ENCODE measurements at regions not wholly inside any gene's neighbourhood (a gene's known extent, or its start where the extent isn't known, plus 50 kb on each side); places are given as distances from the start of the nearest gene placed in this dataset.

GRCh38 chr6:14051355-14051754 lies 66.2 kb upstream of the CD83 start:
- Histone ChIP-seq H3K4me1 (ENCODE audit: control insufficient read depth, insufficient read depth, low read length) (no peaks in the 10 kb centered on the region; the same call in 1 of the 2 replicates), H3K27ac (ENCODE audit: low read depth, low read length) (no peak overlapping the region), H3K4me3 (ENCODE audit: low read depth, low read length) (no peak overlapping the region), H3K36me3 (ENCODE audit: control insufficient read depth, insufficient read depth, low read length) (no peaks in the 10 kb centered on the region), H3K9ac (ENCODE audit: low read depth, low read length) (no peak overlapping the region), H3K27me3 (ENCODE audit: control insufficient read depth, insufficient read depth, low read length) (no peaks in the 10 kb centered on the region), H3K9me3 (ENCODE audit: control insufficient read depth, insufficient read depth, low read length) (no peaks in the 10 kb centered on the region)

GRCh38 chr6:14053811-14054210 lies 63.8 kb upstream of the CD83 start:
- no peak overlapping the region for H3K9ac ChIP-seq (ENCODE audit: low read depth, low read length)
- no peak overlapping the region for H3K27ac ChIP-seq (ENCODE audit: low read depth, low read length)
- H3K27me3 ChIP-seq (ENCODE audit: control insufficient read depth, insufficient read depth, low read length), result no peaks in the 10 kb centered on the region
- no peak overlapping the region for H3K4me3 ChIP-seq (ENCODE audit: low read depth, low read length)
- H3K4me1 ChIP-seq (ENCODE audit: control insufficient read depth, insufficient read depth, low read length), result no peaks in the 10 kb centered on the region
- no peaks in the 10 kb centered on the region for H3K9me3 ChIP-seq (ENCODE audit: control insufficient read depth, insufficient read depth, low read length)
- no peaks in the 10 kb centered on the region for H3K36me3 ChIP-seq (ENCODE audit: control insufficient read depth, insufficient read depth, low read length)

- Histone ChIP-seq H3K4me1 (ENCODE audit: control insufficient read depth, insufficient read depth, low read length) (no peaks in the 10 kb centered on the region), H3K27me3 (ENCODE audit: control insufficient read depth, insufficient read depth, low read length) (no peaks in the 10 kb centered on the region), H3K9me3 (ENCODE audit: control insufficient read depth, insufficient read depth, low read length) (no peaks in the 10 kb centered on the region), H3K9ac (ENCODE audit: low read depth, low read length) (no peak overlapping the region), H3K27ac (ENCODE audit: low read depth, low read length) (no peak overlapping the region), H3K36me3 (ENCODE audit: control insufficient read depth, insufficient read depth, low read length) (no peaks in the 10 kb centered on the region), H3K4me3 (ENCODE audit: low read depth, low read length) (no peak overlapping the region)
These were observed 62.0 kb upstream of the CD83 start for GRCh38 chr6:14055541-14055940.

GRCh38 chr6:14058029-14058695 lies 59.4 kb upstream of the CD83 start:
- H3K27ac ChIP-seq (ENCODE audit: low read depth, low read length), result no peak overlapping the region
- H3K4me3 ChIP-seq (ENCODE audit: low read depth, low read length), result no peak overlapping the region
- no peaks in the 10 kb centered on the region for H3K4me1 ChIP-seq (ENCODE audit: control insufficient read depth, insufficient read depth, low read length)
- no peaks in the 10 kb centered on the region for H3K9me3 ChIP-seq (ENCODE audit: control insufficient read depth, insufficient read depth, low read length)
- no peaks in the 10 kb centered on the region for H3K36me3 ChIP-seq (ENCODE audit: control insufficient read depth, insufficient read depth, low read length)
- no peak overlapping the region for H3K9ac ChIP-seq (ENCODE audit: low read depth, low read length)
- no peaks in the 10 kb centered on the region for H3K27me3 ChIP-seq (ENCODE audit: control insufficient read depth, insufficient read depth, low read length)

GRCh38 chr6:14058735-14059134 lies 58.8 kb upstream of the CD83 start:
- Histone ChIP-seq H3K9ac (ENCODE audit: low read depth, low read length) (no peak overlapping the region), H3K27ac (ENCODE audit: low read depth, low read length) (no peak overlapping the region), H3K9me3 (ENCODE audit: control insufficient read depth, insufficient read depth, low read length) (no peaks in the 10 kb centered on the region), H3K27me3 (ENCODE audit: control insufficient read depth, insufficient read depth, low read length) (no peaks in the 10 kb centered on the region), H3K36me3 (ENCODE audit: control insufficient read depth, insufficient read depth, low read length) (no peaks in the 10 kb centered on the region), H3K4me3 (ENCODE audit: low read depth, low read length) (no peak overlapping the region), H3K4me1 (ENCODE audit: control insufficient read depth, insufficient read depth, low read length) (no peaks in the 10 kb centered on the region)

GRCh38 chr6:14059791-14060436 lies 57.7 kb upstream of the CD83 start:
- Histone ChIP-seq H3K27me3 (ENCODE audit: control insufficient read depth, insufficient read depth, low read length) (no peaks in the 10 kb centered on the region), H3K4me3 (ENCODE audit: low read depth, low read length) (no peak overlapping the region), H3K36me3 (ENCODE audit: control insufficient read depth, insufficient read depth, low read length) (no peaks in the 10 kb centered on the region), H3K4me1 (ENCODE audit: control insufficient read depth, insufficient read depth, low read length) (no peaks in the 10 kb centered on the region), H3K9ac (ENCODE audit: low read depth, low read length) (no peak overlapping the region), H3K9me3 (ENCODE audit: control insufficient read depth, insufficient read depth, low read length) (no peaks in the 10 kb centered on the region), H3K27ac (ENCODE audit: low read depth, low read length) (no peak overlapping the region)

- H3K27me3 ChIP-seq (ENCODE audit: control insufficient read depth, insufficient read depth, low read length), result no peaks in the 10 kb centered on the region
- H3K9ac ChIP-seq (ENCODE audit: low read depth, low read length), result no peak overlapping the region
- H3K36me3 ChIP-seq (ENCODE audit: control insufficient read depth, insufficient read depth, low read length), result no peaks in the 10 kb centered on the region
- H3K4me3 ChIP-seq (ENCODE audit: low read depth, low read length), result no peak overlapping the region
- no peak overlapping the region for H3K27ac ChIP-seq (ENCODE audit: low read depth, low read length)
- H3K9me3 ChIP-seq (ENCODE audit: control insufficient read depth, insufficient read depth, low read length), result no peaks in the 10 kb centered on the region
- H3K4me1 ChIP-seq (ENCODE audit: control insufficient read depth, insufficient read depth, low read length), result no peaks in the 10 kb centered on the region
These were observed 56.6 kb upstream of the CD83 start for GRCh38 chr6:14060971-14061370.

GRCh38 chr6:14061643-14062042 lies 55.9 kb upstream of the CD83 start:
- no peaks in the 10 kb centered on the region for H3K27me3 ChIP-seq (ENCODE audit: control insufficient read depth, insufficient read depth, low read length)
- no peak overlapping the region for H3K27ac ChIP-seq (ENCODE audit: low read depth, low read length)

GRCh38 chr6:14062345-14063029 lies 55.1 kb upstream of the CD83 start:
- Histone ChIP-seq H3K4me1 (ENCODE audit: control insufficient read depth, insufficient read depth, low read length) (no peaks in the 10 kb centered on the region), H3K9me3 (ENCODE audit: control insufficient read depth, insufficient read depth, low read length) (no peaks in the 10 kb centered on the region), H3K27me3 (ENCODE audit: control insufficient read depth, insufficient read depth, low read length) (no peaks in the 10 kb centered on the region), H3K27ac (ENCODE audit: low read depth, low read length) (no peak overlapping the region), H3K36me3 (ENCODE audit: control insufficient read depth, insufficient read depth, low read length) (no peaks in the 10 kb centered on the region), H3K4me3 (ENCODE audit: low read depth, low read length) (no peak overlapping the region), H3K9ac (ENCODE audit: low read depth, low read length) (no peak overlapping the region)

More at GRCh38 chr6:14061643-14062042, 55.9 kb upstream of the CD83 start:
- Histone ChIP-seq H3K36me3 (ENCODE audit: control insufficient read depth, insufficient read depth, low read length) (no peaks in the 10 kb centered on the region), H3K4me3 (ENCODE audit: low read depth, low read length) (no peak overlapping the region), H3K9ac (ENCODE audit: low read depth, low read length) (no peak overlapping the region), H3K4me1 (ENCODE audit: control insufficient read depth, insufficient read depth, low read length) (no peaks in the 10 kb centered on the region), H3K9me3 (ENCODE audit: control insufficient read depth, insufficient read depth, low read length) (no peaks in the 10 kb centered on the region)

GRCh38 chr6:14063756-14064155 lies 53.8 kb upstream of the CD83 start:
- no peaks in the 10 kb centered on the region for H3K9me3 ChIP-seq (ENCODE audit: control insufficient read depth, insufficient read depth, low read length)
- H3K27ac ChIP-seq (ENCODE audit: low read depth, low read length), result no peak overlapping the region
- H3K4me1 ChIP-seq (ENCODE audit: control insufficient read depth, insufficient read depth, low read length), result no peaks in the 10 kb centered on the region
- H3K27me3 ChIP-seq (ENCODE audit: control insufficient read depth, insufficient read depth, low read length), result no peaks in the 10 kb centered on the region
- H3K4me3 ChIP-seq (ENCODE audit: low read depth, low read length), result no peak overlapping the region
- H3K36me3 ChIP-seq (ENCODE audit: control insufficient read depth, insufficient read depth, low read length), result no peaks in the 10 kb centered on the region
- no peak overlapping the region for H3K9ac ChIP-seq (ENCODE audit: low read depth, low read length)

- Histone ChIP-seq H3K9me3 (ENCODE audit: control insufficient read depth, insufficient read depth, low read length) (no peaks in the 10 kb centered on the region), H3K27ac (ENCODE audit: low read depth, low read length) (no peak overlapping the region), H3K36me3 (ENCODE audit: control insufficient read depth, insufficient read depth, low read length) (no peaks in the 10 kb centered on the region), H3K4me3 (ENCODE audit: low read depth, low read length) (no peak overlapping the region), H3K4me1 (ENCODE audit: control insufficient read depth, insufficient read depth, low read length) (no peaks in the 10 kb centered on the region), H3K27me3 (ENCODE audit: control insufficient read depth, insufficient read depth, low read length) (no peaks in the 10 kb centered on the region), H3K9ac (ENCODE audit: low read depth, low read length) (no peak overlapping the region)
These were observed 52.2 kb upstream of the CD83 start for GRCh38 chr6:14065350-14065749.

Measured in HUES48 (cell line).